ENCODE measurements at regions not wholly inside any gene's neighbourhood (a gene's known extent, or its start where the extent isn't known, plus 50 kb on each side); places are given as distances from the start of the nearest gene placed in this dataset.

DNA sequence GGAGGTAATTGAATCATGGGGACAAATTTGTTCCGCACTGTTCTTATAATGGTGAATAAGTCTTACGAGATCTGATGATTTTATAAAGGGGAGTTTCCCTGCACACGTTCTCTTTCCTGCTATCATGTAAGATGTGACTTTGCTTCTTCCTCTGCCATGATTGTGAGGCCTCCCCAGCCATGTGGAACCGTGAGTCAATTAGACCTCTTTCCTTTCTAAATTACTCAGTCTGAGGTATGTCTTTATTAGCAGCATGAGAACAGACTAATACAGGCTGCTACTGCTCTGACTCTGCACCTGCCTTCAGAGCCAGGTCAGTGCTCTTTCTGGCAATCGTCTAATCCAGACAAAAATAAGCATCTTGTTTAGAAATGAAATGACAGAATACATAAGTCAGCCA, 479.2 kb upstream of the TUSC1 start:
- no peak for DNase-seq
- no peak for ATAC-seq
- CTCF ChIA-PET: no interaction called here
- Mint-ChIP-seq H3K4me3 (no peak overlapping the region), H3K9me3 (peaks cover 7% of the 10 kb centered on the region), H3K4me1 (ENCODE audit: low read depth) (no peaks in the 10 kb centered on the region), H3K27ac (no peak overlapping the region), H3K27me3 (no peaks in the 10 kb centered on the region), H3K36me3 (ENCODE audit: low read depth) (no peaks in the 10 kb centered on the region)
- intact Hi-C loops (cut with micrococcal nuclease): no loop called here
- POLR2A ChIA-PET: no interaction called here
- TF ChIP-seq, protein P1, sequence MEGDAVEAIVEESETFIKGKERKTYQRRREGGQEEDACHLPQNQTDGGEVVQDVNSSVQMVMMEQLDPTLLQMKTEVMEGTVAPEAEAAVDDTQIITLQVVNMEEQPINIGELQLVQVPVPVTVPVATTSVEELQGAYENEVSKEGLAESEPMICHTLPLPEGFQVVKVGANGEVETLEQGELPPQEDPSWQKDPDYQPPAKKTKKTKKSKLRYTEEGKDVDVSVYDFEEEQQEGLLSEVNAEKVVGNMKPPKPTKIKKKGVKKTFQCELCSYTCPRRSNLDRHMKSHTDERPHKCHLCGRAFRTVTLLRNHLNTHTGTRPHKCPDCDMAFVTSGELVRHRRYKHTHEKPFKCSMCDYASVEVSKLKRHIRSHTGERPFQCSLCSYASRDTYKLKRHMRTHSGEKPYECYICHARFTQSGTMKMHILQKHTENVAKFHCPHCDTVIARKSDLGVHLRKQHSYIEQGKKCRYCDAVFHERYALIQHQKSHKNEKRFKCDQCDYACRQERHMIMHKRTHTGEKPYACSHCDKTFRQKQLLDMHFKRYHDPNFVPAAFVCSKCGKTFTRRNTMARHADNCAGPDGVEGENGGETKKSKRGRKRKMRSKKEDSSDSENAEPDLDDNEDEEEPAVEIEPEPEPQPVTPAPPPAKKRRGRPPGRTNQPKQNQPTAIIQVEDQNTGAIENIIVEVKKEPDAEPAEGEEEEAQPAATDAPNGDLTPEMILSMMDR (IDR thresholded peaks at IDR 0.05): no peak

DNA sequence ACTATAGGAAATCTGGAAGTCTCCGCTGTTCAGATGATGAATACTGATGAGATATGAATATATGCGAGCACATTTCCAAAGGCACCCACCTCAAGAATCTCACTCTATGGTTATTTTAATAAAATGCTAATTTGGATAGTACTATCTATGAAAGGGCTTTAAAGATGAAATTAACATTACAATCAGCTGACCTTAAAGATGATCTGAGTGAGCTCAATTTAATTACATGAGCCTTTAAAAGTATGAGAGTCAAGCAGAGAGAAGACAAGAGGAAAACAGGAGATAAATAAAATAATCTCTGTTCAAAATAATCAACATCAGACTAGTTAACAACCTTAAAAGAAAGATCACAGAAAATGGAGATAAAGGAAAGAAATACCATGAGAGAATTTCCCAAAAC, 474.1 kb upstream of the TUSC1 start:
- intact Hi-C loops (cut with micrococcal nuclease): no loop called here
- no peak for DNase-seq
- Mint-ChIP-seq H3K4me1 (ENCODE audit: low read depth) (no peaks in the 10 kb centered on the region), H3K36me3 (ENCODE audit: low read depth) (no peaks in the 10 kb centered on the region), H3K27me3 (no peaks in the 10 kb centered on the region), H3K27ac (no peak overlapping the region), H3K9me3 (peaks cover 2% of the 10 kb centered on the region), H3K4me3 (no peak overlapping the region)
- no peak for ATAC-seq
- POLR2A ChIA-PET: no interaction called here
- CTCF ChIA-PET: no interaction called here
- TF ChIP-seq, protein P1 (IDR thresholded peaks at IDR 0.05): no peak

DNA sequence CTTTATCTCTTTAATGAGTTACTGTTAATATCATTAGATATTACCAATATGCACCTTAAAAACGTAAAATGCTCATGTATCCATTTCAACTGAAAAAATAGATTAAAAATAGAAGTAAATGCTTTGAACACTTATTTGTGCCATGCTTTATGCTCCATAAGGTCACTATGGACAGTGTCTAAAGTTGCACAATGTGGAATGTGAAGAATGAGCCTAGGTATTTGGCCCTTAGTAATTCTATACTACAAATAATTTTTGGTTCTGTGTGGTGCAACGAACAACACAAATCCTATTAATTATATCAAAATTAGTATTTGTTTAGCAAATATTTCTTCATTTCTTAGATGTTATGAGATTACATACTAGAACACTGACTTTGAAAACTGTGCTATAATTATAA, 469.9 kb upstream of the TUSC1 start:
- peaks cover 2% of the 10 kb centered on the region for H3K9me3 Mint-ChIP-seq
- H3K4me3 Mint-ChIP-seq: no peak overlapping the region
- ATAC-seq: no peak
- TF ChIP-seq, protein P1 (IDR thresholded peaks at IDR 0.05): no peak
- ChIA-PET POLR2A (no interaction called here), CTCF (no interaction called here)
- intact Hi-C loops (cut with micrococcal nuclease): no loop called here
- H3K36me3 Mint-ChIP-seq (ENCODE audit: low read depth): no peaks in the 10 kb centered on the region
- no peaks in the 10 kb centered on the region for H3K27me3 Mint-ChIP-seq
- no peaks in the 10 kb centered on the region for H3K4me1 Mint-ChIP-seq (ENCODE audit: low read depth)
- DNase-seq: no peak
- H3K27ac Mint-ChIP-seq: no peak overlapping the region

DNA sequence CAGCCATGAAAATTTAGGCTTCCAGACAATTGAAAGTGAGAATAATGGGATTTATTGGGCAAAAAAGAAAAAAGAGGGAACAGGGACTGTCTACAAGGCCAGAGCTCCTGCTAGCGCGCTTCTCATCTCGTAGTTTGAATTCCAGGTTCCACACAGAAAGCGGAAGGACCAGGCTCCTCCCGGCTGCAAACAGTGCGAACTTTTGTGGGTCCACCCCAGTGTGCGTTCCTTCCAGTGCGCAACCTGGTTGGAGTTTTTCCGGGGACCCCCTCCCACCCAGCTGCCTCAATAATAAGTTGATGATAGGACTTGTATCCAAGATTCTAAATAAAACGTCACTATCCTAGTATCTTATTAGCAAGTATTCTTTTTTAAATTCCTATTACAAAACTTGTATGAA, 467.7 kb upstream of the TUSC1 start:
- intact Hi-C loops (cut with micrococcal nuclease): no loop called here
- TF ChIP-seq, protein P1 (IDR thresholded peaks at IDR 0.05): no peak
- ChIA-PET CTCF (no interaction called here), POLR2A (interaction anchor here (0.5 kb wide), 1 partner anchor 12 kb away, joined by 3 read pairs; no protein-coding TSS in a partner anchor)
- Mint-ChIP-seq H3K27me3 (no peaks in the 10 kb centered on the region), H3K36me3 (ENCODE audit: low read depth) (no peaks in the 10 kb centered on the region), H3K27ac (no peak overlapping the region), H3K9me3 (peaks cover 3% of the 10 kb centered on the region), H3K4me1 (ENCODE audit: low read depth) (no peaks in the 10 kb centered on the region), H3K4me3 (no peak overlapping the region)
- no peak for ATAC-seq
- no peak for DNase-seq

DNA sequence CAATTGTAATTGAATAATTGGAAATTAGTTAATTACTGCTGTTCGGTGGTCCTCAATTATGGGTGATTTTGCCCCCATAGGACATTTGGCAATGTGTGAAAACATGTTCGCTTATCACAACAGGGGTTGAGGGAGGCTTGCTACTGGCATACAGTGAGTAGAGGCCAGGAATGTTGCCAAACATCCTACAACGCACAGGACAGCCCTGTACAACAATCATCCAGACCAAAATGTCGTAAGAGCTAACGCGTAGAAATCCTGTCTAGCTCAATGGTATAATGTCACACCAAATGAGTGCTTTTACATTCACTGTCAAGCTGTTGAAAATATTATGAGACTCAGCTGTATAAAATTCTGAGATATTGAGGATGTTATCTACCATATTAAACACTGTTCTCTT, 464.4 kb upstream of the TUSC1 start:
- intact Hi-C loops (cut with micrococcal nuclease): no loop called here
- TF ChIP-seq, protein P1 (IDR thresholded peaks at IDR 0.05): no peak
- no peak for DNase-seq
- CTCF ChIA-PET: no interaction called here
- no peak for ATAC-seq
- POLR2A ChIA-PET: no interaction called here
- Mint-ChIP-seq H3K36me3 (ENCODE audit: low read depth) (no peaks in the 10 kb centered on the region), H3K27me3 (no peaks in the 10 kb centered on the region), H3K4me3 (no peak overlapping the region), H3K27ac (no peak overlapping the region), H3K9me3 (peaks cover 7% of the 10 kb centered on the region), H3K4me1 (ENCODE audit: low read depth) (no peaks in the 10 kb centered on the region)
